ENCODE measurements at regions not wholly inside any gene's neighbourhood (a gene's known extent, or its start where the extent isn't known, plus 50 kb on each side); places are given as distances from the start of the nearest gene placed in this dataset.
"Not testable (repeated sequence)": the region's sequence is repeated elsewhere in the genome, so short reads cannot be mapped to it uniquely, and the experiment has no call there.

DNA sequence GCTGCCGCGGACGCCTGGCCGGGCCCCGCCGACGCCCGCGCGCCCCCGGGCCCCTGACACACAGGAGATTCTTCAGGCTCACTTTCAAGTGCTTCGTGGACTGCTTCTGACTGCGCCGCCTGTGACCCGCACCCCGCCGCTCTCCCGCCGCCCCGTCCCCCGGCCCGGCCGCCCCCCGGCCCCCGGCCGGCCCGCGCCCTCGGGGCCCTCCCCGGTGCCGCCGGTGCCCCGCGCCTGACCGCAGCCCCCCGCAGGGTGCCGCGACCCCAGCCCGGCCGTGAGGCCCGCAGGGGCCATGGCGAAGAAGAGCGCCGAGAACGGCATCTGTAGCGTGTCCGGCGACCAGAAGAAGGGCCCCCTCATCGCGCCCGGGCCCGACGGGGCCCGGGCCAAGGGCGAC lies 516.3 kb downstream of the TP53TG3F start:
- TF ChIP-seq, protein P1, sequence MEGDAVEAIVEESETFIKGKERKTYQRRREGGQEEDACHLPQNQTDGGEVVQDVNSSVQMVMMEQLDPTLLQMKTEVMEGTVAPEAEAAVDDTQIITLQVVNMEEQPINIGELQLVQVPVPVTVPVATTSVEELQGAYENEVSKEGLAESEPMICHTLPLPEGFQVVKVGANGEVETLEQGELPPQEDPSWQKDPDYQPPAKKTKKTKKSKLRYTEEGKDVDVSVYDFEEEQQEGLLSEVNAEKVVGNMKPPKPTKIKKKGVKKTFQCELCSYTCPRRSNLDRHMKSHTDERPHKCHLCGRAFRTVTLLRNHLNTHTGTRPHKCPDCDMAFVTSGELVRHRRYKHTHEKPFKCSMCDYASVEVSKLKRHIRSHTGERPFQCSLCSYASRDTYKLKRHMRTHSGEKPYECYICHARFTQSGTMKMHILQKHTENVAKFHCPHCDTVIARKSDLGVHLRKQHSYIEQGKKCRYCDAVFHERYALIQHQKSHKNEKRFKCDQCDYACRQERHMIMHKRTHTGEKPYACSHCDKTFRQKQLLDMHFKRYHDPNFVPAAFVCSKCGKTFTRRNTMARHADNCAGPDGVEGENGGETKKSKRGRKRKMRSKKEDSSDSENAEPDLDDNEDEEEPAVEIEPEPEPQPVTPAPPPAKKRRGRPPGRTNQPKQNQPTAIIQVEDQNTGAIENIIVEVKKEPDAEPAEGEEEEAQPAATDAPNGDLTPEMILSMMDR (conservative IDR thresholded peaks at IDR 0.05; ENCODE audit: low read length), result not testable (repeated sequence)
- not testable (repeated sequence) for TF ChIP-seq EZH2phosphoT487 (IDR thresholded peaks at IDR 0.05; ENCODE audit: borderline replicate concordance, low read depth, low read length)

Measured in OCI-LY7 (cell line).